Glutamatergic neuron (in vitro differentiated cells): ENCODE measurements at regions not wholly inside any gene's neighbourhood (a gene's known extent, or its start where the extent isn't known, plus 50 kb on each side); places are given as distances from the start of the nearest gene placed in this dataset.

ENCODE experiments used
- DNase-seq: peaks from one replicate; pipeline ENCODE4 v3.0.0; 2022
- H3K27ac Mint-ChIP-seq: one replicate; pipeline ENCODE4 v1.8.0; 2020; ENCODE audit warnings: mild to moderate bottlenecking, mixed read lengths, inconsistent platforms; ENCODE audit not compliant: unreplicated experiment
- H3K27me3 Mint-ChIP-seq: one replicate; pipeline ENCODE4 v1.8.0; 2020; ENCODE audit warnings: mild to moderate bottlenecking, moderate library complexity, mixed read lengths, inconsistent platforms; ENCODE audit not compliant: unreplicated experiment
- H3K36me3 Mint-ChIP-seq: one replicate; pipeline ENCODE4 v1.8.0; 2020; ENCODE audit warnings: mild to moderate bottlenecking, mixed read lengths, inconsistent platforms; ENCODE audit not compliant: unreplicated experiment
- H3K4me1 Mint-ChIP-seq: one replicate; pipeline ENCODE4 v1.8.0; 2020; ENCODE audit warnings: mild to moderate bottlenecking, low read depth, mixed read lengths, inconsistent platforms; ENCODE audit not compliant: unreplicated experiment
- H3K4me3 Mint-ChIP-seq: one replicate; pipeline ENCODE4 v1.8.0; 2020; ENCODE audit warnings: mild to moderate bottlenecking, mixed read lengths, inconsistent platforms; ENCODE audit not compliant: unreplicated experiment
- H3K9me3 Mint-ChIP-seq: one replicate; pipeline ENCODE4 v1.8.0; 2020; ENCODE audit warnings: mild to moderate bottlenecking, moderate library complexity, mixed read lengths, inconsistent platforms; ENCODE audit not compliant: unreplicated experiment
- CTCF ChIP-seq: fragments of 200-600 bp; sonication (generic); IDR thresholded peaks from one replicate; pipeline ENCODE4 v1.5.0; 2021; ENCODE audit not compliant: partially characterized antibody, unreplicated experiment

- Mint-ChIP-seq H3K36me3 (peaks cover 13% of the 10 kb centered on the region), H3K4me1 (peaks cover 5% of the 10 kb centered on the region), H3K27ac (no peak overlapping the region), H3K4me3 (no peak overlapping the region), H3K9me3 (peaks cover 2% of the 10 kb centered on the region), H3K27me3 (peaks cover 3% of the 10 kb centered on the region)
- no peak for DNase-seq
- TF ChIP-seq CTCF: no peak
Observed at GRCh38 chr1:229152311-229152710, 118.6 kb upstream of the RAB4A start.

- no peaks in the 10 kb centered on the region for H3K9me3 Mint-ChIP-seq
Observed at GRCh38 chr1:229153955-229154548, 116.9 kb upstream of the RAB4A start.

GRCh38 chr1:229154811-229155210, 116.1 kb upstream of the RAB4A start:
- H3K36me3 Mint-ChIP-seq: peaks cover 13% of the 10 kb centered on the region
- peaks cover 2% of the 10 kb centered on the region for H3K27me3 Mint-ChIP-seq
- H3K4me3 Mint-ChIP-seq: no peak overlapping the region
- no peak for TF ChIP-seq CTCF
- peaks cover 5% of the 10 kb centered on the region for H3K4me1 Mint-ChIP-seq
- peaks cover 2% of the 10 kb centered on the region for H3K9me3 Mint-ChIP-seq
- no peak overlapping the region for H3K27ac Mint-ChIP-seq
- no peak for DNase-seq

More at GRCh38 chr1:229153955-229154548, 116.9 kb upstream of the RAB4A start:
- peaks cover 13% of the 10 kb centered on the region for H3K36me3 Mint-ChIP-seq
- no peak for TF ChIP-seq CTCF
- no peak overlapping the region for H3K4me3 Mint-ChIP-seq
- peaks cover 5% of the 10 kb centered on the region for H3K4me1 Mint-ChIP-seq
- DNase-seq: no peak
- H3K27ac Mint-ChIP-seq: no peak overlapping the region
- H3K27me3 Mint-ChIP-seq: peaks cover 2% of the 10 kb centered on the region

GRCh38 chr1:229155472-229155871, 115.4 kb upstream of the RAB4A start:
- no peak for DNase-seq
- no peak for TF ChIP-seq CTCF
- peaks cover 13% of the 10 kb centered on the region for H3K36me3 Mint-ChIP-seq
- peaks cover 2% of the 10 kb centered on the region for H3K9me3 Mint-ChIP-seq
- H3K27ac Mint-ChIP-seq: no peak overlapping the region
- peaks cover 5% of the 10 kb centered on the region for H3K27me3 Mint-ChIP-seq
- H3K4me3 Mint-ChIP-seq: no peak overlapping the region
- H3K4me1 Mint-ChIP-seq: peaks cover 5% of the 10 kb centered on the region

GRCh38 chr1:229156872-229157271, 114.0 kb upstream of the RAB4A start:
- Mint-ChIP-seq H3K4me1 (peaks cover 5% of the 10 kb centered on the region), H3K36me3 (peaks cover 13% of the 10 kb centered on the region)
- DNase-seq: no peak

More at GRCh38 chr1:229156872-229157271, 114.0 kb upstream of the RAB4A start:
- Mint-ChIP-seq H3K27ac (no peak overlapping the region), H3K9me3 (peaks cover 2% of the 10 kb centered on the region), H3K27me3 (peaks cover 3% of the 10 kb centered on the region), H3K4me3 (no peak overlapping the region)
- no peak for TF ChIP-seq CTCF
